Activated CD8-positive, alpha-beta T cell treated with anti-CD3 and anti-CD28 coated beads for 36 hours (primary cell): ENCODE measurements at regions not wholly inside any gene's neighbourhood (a gene's known extent, or its start where the extent isn't known, plus 50 kb on each side); places are given as distances from the start of the nearest gene placed in this dataset.

Source experiments
- ATAC-seq: fragments of 200-7000 bp; cut with Tn5 transposase; one replicate; pipeline ENCODE4 v1.10.0; 2021; ENCODE audit warnings: mild to moderate bottlenecking, moderate library complexity
- CTCF ChIA-PET: fragments of 350-600 bp; sonication (Branson Sonifier 250); formaldehyde crosslinking; loops from one replicate; lab custom pipeline; 2021; ENCODE audit warnings: antibody characterized with exemption; lab: Charles Lee
- POLR2A ChIA-PET: fragments of 350-600 bp; sonication (Branson Sonifier 250); formaldehyde crosslinking; loops from one replicate; lab custom pipeline; 2021; ENCODE audit warnings: antibody characterized with exemption; lab: Charles Lee
- DNase-seq: peaks from one replicate; pipeline ENCODE4 v3.0.0-alpha.2; 2020
- H3K27ac Mint-ChIP-seq: one replicate; pipeline ENCODE4 v1.8.0; 2021; ENCODE audit warnings: mild to moderate bottlenecking, mixed read lengths
- H3K27me3 Mint-ChIP-seq: one replicate; pipeline ENCODE4 v1.8.0; 2021; ENCODE audit warnings: mixed read lengths
- H3K36me3 Mint-ChIP-seq: one replicate; pipeline ENCODE4 v1.8.0; 2021; ENCODE audit warnings: low read depth, mixed read lengths
- H3K4me1 Mint-ChIP-seq: one replicate; pipeline ENCODE4 v1.8.0; 2021; ENCODE audit warnings: low read depth, mixed read lengths
- H3K4me3 Mint-ChIP-seq: one replicate; pipeline ENCODE4 v1.8.0; 2021; ENCODE audit warnings: mild to moderate bottlenecking, moderate library complexity, mixed read lengths
- H3K9me3 Mint-ChIP-seq: one replicate; pipeline ENCODE4 v1.8.0; 2021; ENCODE audit warnings: mixed read lengths
- CTCF ChIP-seq: fragments of 200-600 bp; IDR thresholded peaks from one replicate; pipeline ENCODE4 v1.8.0; 2022; ENCODE audit warnings: antibody characterized with exemption, mild to moderate bottlenecking
- intact Hi-C: fragments of 100-400 bp; cut with micrococcal nuclease; formaldehyde crosslinking; loops from one replicate; pipeline ENCODE4 v1.10.0; 2022

- Mint-ChIP-seq H3K4me1 (no peaks in the 10 kb centered on the region), H3K27me3 (no peaks in the 10 kb centered on the region), H3K27ac (no peak overlapping the region), H3K4me3 (no peak overlapping the region), H3K36me3 (no peaks in the 10 kb centered on the region), H3K9me3 (peaks cover 3% of the 10 kb centered on the region)
- no peak for TF ChIP-seq CTCF
- intact Hi-C loops, result no loop called here
- ChIA-PET POLR2A (no interaction called here), CTCF (no interaction called here)
- ATAC-seq, result no peak
- DNase-seq, result no peak
Observed at GRCh38 chr10:90644165-90644564, 213.7 kb downstream of the HTR7 start.

GRCh38 chr10:90650858-90651257 lies 207.0 kb downstream of the HTR7 start:
- no peak for DNase-seq
- no peak overlapping the region for H3K27ac Mint-ChIP-seq
- no peak for ATAC-seq
- ChIA-PET CTCF (no interaction called here), POLR2A (no interaction called here)
- peaks cover 2% of the 10 kb centered on the region for H3K27me3 Mint-ChIP-seq
- no peak overlapping the region for H3K4me3 Mint-ChIP-seq
- no peak for TF ChIP-seq CTCF
- intact Hi-C loops, result no loop called here
- peaks cover 4% of the 10 kb centered on the region for H3K9me3 Mint-ChIP-seq
- H3K36me3 Mint-ChIP-seq, result no peaks in the 10 kb centered on the region
- no peaks in the 10 kb centered on the region for H3K4me1 Mint-ChIP-seq

- H3K4me1 Mint-ChIP-seq, result no peaks in the 10 kb centered on the region
- TF ChIP-seq CTCF, result no peak
- no peak overlapping the region for H3K4me3 Mint-ChIP-seq
- H3K9me3 Mint-ChIP-seq, result peaks cover 4% of the 10 kb centered on the region
- ATAC-seq, result no peak
- ChIA-PET CTCF (no interaction called here), POLR2A (no interaction called here)
- no peaks in the 10 kb centered on the region for H3K36me3 Mint-ChIP-seq
- DNase-seq, result no peak
- H3K27ac Mint-ChIP-seq, result no peak overlapping the region
- intact Hi-C loops, result no loop called here
- peaks cover 2% of the 10 kb centered on the region for H3K27me3 Mint-ChIP-seq
Observed at GRCh38 chr10:90652519-90652918, 205.3 kb downstream of the HTR7 start.

GRCh38 chr10:90658791-90659190 lies 199.0 kb downstream of the HTR7 start:
- DNase-seq, result no peak
- TF ChIP-seq CTCF, result no peak
- H3K36me3 Mint-ChIP-seq, result no peaks in the 10 kb centered on the region
- peaks cover 8% of the 10 kb centered on the region for H3K27me3 Mint-ChIP-seq
- intact Hi-C loops, result no loop called here
- peaks cover 1% of the 10 kb centered on the region for H3K9me3 Mint-ChIP-seq
- POLR2A ChIA-PET, result interaction anchor here (0.9 kb wide), 1 partner anchor 25 kb away, joined by 3 read pairs; no protein-coding TSS in a partner anchor
- CTCF ChIA-PET, result no interaction called here
- no peak overlapping the region for H3K4me3 Mint-ChIP-seq
- no peak for ATAC-seq
- no peaks in the 10 kb centered on the region for H3K4me1 Mint-ChIP-seq
- H3K27ac Mint-ChIP-seq, result no peak overlapping the region

- no peak for TF ChIP-seq CTCF
- H3K27me3 Mint-ChIP-seq, result peaks cover 2% of the 10 kb centered on the region
- DNase-seq, result no peak
- POLR2A ChIA-PET, result no interaction called here
- no peak for ATAC-seq
- no peaks in the 10 kb centered on the region for H3K9me3 Mint-ChIP-seq
- CTCF ChIA-PET, result no interaction called here
- intact Hi-C loops, result no loop called here
- H3K4me1 Mint-ChIP-seq, result no peaks in the 10 kb centered on the region
- no peaks in the 10 kb centered on the region for H3K36me3 Mint-ChIP-seq
- no peak overlapping the region for H3K4me3 Mint-ChIP-seq
- no peak overlapping the region for H3K27ac Mint-ChIP-seq
Observed at GRCh38 chr10:90665905-90666662, 191.8 kb downstream of the HTR7 start.
